ENCODE measurements at regions not wholly inside any gene's neighbourhood (a gene's known extent, or its start where the extent isn't known, plus 50 kb on each side); places are given as distances from the start of the nearest gene placed in this dataset.

DNA sequence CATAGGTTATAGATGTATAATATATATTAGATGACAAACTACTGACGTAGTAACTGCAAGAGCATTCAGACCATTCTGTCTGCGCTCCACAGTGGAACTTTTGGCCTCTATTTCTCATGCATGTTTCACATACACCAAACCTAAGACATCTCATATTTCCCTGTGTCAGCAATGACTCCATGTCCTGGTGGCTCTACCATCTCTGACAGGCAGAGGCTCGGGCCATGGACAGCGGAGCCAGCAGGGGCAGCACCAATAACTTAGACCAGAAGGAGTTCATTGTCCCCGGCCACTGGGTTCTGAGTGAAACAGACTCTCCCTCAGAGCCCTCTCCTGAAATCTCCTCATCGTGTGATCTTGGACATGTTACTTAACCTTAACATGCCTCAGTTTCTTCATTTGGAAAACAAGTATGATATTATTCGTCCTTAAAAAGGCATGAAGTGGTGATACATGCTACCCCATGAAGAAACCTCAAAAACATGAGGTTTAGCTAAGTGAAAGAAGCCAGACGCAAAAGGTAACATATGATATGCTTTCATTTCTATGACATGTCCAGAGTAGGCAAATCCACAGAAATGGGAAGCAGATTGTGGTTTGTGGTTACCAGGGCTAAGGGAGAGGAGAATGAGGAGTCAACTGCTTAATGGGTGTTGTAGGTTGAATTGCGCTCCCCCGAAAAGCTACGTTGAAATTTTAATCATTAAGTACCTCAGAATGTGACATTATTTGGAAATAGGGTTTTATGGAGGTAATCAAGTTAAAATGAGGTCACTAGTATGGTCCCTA lies 564.0 kb upstream of the JARID2 start:
- Mint-ChIP-seq H3K36me3 (ENCODE audit: unreplicated experiment) (no peaks in the 10 kb centered on the region), H3K4me1 (ENCODE audit: low read depth, unreplicated experiment) (peaks cover 3% of the 10 kb centered on the region), H3K9me3 (ENCODE audit: unreplicated experiment) (no peaks in the 10 kb centered on the region), H3K27me3 (ENCODE audit: unreplicated experiment) (peaks cover 6% of the 10 kb centered on the region), H3K27ac (ENCODE audit: unreplicated experiment) (no peak overlapping the region), H3K4me3 (ENCODE audit: unreplicated experiment) (no peak overlapping the region)
- TF ChIP-seq, protein P1, sequence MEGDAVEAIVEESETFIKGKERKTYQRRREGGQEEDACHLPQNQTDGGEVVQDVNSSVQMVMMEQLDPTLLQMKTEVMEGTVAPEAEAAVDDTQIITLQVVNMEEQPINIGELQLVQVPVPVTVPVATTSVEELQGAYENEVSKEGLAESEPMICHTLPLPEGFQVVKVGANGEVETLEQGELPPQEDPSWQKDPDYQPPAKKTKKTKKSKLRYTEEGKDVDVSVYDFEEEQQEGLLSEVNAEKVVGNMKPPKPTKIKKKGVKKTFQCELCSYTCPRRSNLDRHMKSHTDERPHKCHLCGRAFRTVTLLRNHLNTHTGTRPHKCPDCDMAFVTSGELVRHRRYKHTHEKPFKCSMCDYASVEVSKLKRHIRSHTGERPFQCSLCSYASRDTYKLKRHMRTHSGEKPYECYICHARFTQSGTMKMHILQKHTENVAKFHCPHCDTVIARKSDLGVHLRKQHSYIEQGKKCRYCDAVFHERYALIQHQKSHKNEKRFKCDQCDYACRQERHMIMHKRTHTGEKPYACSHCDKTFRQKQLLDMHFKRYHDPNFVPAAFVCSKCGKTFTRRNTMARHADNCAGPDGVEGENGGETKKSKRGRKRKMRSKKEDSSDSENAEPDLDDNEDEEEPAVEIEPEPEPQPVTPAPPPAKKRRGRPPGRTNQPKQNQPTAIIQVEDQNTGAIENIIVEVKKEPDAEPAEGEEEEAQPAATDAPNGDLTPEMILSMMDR (IDR thresholded peaks at IDR 0.05; ENCODE audit: partially characterized antibody, unreplicated experiment) = no peak
- DNase-seq = no peak

DNA sequence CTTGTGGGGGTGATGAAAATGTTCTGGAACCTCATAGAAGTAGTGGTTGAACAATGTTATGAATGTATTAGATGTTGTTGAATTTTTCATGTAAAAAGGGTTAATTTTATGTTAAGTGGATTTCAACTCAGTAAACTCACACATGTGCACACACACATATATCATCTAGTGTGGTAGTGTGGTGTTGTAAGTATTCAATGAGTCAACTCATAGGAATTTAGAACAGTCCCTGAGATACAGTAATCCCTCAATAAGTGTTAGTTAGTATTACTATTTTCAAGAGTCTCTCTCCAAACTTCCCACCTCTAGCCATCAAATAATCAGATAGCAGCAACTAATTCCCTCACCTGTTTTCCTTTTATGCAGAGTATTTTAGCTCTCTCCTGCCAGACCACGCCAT lies 563.1 kb upstream of the JARID2 start:
- peaks cover 2% of the 10 kb centered on the region for H3K27me3 Mint-ChIP-seq (ENCODE audit: unreplicated experiment)
- H3K4me1 Mint-ChIP-seq (ENCODE audit: low read depth, unreplicated experiment) = no peaks in the 10 kb centered on the region
- TF ChIP-seq, protein P1 (IDR thresholded peaks at IDR 0.05; ENCODE audit: partially characterized antibody, unreplicated experiment) = no peak
- DNase-seq = no peak
- no peak overlapping the region for H3K4me3 Mint-ChIP-seq (ENCODE audit: unreplicated experiment)
- no peak overlapping the region for H3K27ac Mint-ChIP-seq (ENCODE audit: unreplicated experiment)
- no peaks in the 10 kb centered on the region for H3K9me3 Mint-ChIP-seq (ENCODE audit: unreplicated experiment)
- H3K36me3 Mint-ChIP-seq (ENCODE audit: unreplicated experiment) = no peaks in the 10 kb centered on the region

DNA sequence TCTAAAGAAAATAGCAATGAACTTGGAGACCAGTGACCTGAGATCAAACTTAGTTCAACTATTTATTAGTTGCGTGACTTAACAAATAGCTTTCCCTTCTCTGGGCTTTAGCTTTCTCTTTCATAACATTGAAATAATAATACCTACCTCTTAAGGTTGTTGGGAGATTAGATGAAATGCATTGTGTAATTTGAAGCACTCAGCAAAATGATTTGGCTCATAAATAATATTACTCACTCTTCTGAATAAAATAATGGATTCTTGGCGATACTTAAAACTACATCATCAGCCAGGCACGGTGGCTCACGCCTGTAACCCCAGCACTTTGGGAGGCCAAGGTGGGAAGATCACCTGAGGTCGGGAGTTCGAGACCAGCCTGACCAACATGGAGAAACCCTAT lies 556.2 kb upstream of the JARID2 start:
- TF ChIP-seq, protein P1 (IDR thresholded peaks at IDR 0.05; ENCODE audit: partially characterized antibody, unreplicated experiment) = no peak
- Mint-ChIP-seq H3K36me3 (ENCODE audit: unreplicated experiment) (no peaks in the 10 kb centered on the region), H3K27me3 (ENCODE audit: unreplicated experiment) (no peaks in the 10 kb centered on the region), H3K9me3 (ENCODE audit: unreplicated experiment) (no peaks in the 10 kb centered on the region), H3K4me3 (ENCODE audit: unreplicated experiment) (no peak overlapping the region), H3K27ac (ENCODE audit: unreplicated experiment) (no peak overlapping the region), H3K4me1 (ENCODE audit: low read depth, unreplicated experiment) (peaks cover 2% of the 10 kb centered on the region)
- DNase-seq = no peak

DNA sequence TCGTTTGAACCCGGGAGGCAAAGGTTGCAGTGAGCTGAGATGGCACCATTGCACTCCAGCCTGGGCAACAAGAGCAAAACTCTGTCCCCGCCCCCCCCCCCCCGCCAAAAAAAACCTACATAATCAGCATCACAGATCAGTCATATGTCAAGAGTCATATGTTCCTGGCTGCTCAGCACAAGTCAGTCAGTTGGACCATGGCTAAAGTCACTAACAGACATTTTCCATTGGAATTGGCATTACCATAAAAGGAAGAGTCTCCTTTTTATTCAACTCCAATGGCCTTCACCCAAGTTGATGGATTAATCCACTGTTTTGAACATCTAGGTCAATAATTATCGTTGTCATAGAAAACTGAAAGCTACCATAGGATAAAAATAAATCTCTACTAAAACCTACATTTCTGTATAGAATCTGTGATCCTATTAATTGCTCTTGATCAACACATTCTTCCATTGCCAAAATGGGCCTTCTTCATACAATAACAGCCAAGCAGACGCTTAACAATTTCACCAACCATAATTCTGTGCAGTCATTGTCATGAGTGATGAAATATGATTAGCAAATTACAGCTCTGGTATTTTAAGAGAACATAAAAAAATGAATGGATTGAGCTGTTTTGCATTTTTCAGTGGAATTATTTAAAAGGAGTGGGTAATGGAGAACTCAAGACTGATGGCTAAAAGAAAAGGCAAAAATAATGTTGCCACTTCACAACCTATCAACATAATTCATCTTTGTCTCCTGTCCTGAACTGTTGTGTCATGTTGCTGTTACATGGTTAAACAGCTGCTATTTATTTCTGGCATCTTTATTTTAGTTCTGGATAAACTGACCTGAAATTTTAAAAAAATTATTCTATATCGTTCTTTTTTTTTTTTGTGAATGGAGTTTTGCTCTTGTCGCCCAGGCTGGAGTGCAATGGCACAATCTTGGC lies 555.5 kb upstream of the JARID2 start:
- DNase-seq = no peak
- Mint-ChIP-seq H3K9me3 (ENCODE audit: unreplicated experiment) (no peaks in the 10 kb centered on the region), H3K27me3 (ENCODE audit: unreplicated experiment) (no peaks in the 10 kb centered on the region), H3K36me3 (ENCODE audit: unreplicated experiment) (no peaks in the 10 kb centered on the region), H3K27ac (ENCODE audit: unreplicated experiment) (no peak overlapping the region), H3K4me1 (ENCODE audit: low read depth, unreplicated experiment) (peaks cover 2% of the 10 kb centered on the region), H3K4me3 (ENCODE audit: unreplicated experiment) (no peak overlapping the region)
- TF ChIP-seq, protein P1 (IDR thresholded peaks at IDR 0.05; ENCODE audit: partially characterized antibody, unreplicated experiment) = no peak

Data from glutamatergic neuron (in vitro differentiated cells).